ENCODE measurements at regions not wholly inside any gene's neighbourhood (a gene's known extent, or its start where the extent isn't known, plus 50 kb on each side); places are given as distances from the start of the nearest gene placed in this dataset.

DNA sequence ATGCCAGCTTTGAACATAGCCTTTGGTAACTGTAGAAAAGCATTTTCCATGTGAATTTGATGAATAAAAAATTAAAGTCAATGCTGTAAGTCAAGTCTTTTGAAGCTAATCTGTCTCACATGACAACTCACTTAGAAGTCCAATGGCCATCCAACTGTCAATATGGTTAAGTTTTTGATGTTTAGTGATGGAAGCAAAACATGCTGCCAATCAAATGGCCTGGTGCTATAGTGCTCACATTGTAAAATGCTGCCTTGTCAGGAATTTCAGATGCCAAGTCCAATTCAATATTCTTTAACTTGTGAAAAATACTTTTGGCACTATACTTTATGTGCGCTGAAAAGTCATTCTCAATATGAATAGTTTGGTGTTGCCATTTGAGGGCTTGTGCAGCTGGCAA lies 1361.8 kb upstream of the ALCAM start:
- DNase-seq, result no peak
- H3K4me1 ChIP-seq, result no peaks in the 10 kb centered on the region
- H3K4me3 ChIP-seq, result no peak overlapping the region
- TF ChIP-seq, protein P1, sequence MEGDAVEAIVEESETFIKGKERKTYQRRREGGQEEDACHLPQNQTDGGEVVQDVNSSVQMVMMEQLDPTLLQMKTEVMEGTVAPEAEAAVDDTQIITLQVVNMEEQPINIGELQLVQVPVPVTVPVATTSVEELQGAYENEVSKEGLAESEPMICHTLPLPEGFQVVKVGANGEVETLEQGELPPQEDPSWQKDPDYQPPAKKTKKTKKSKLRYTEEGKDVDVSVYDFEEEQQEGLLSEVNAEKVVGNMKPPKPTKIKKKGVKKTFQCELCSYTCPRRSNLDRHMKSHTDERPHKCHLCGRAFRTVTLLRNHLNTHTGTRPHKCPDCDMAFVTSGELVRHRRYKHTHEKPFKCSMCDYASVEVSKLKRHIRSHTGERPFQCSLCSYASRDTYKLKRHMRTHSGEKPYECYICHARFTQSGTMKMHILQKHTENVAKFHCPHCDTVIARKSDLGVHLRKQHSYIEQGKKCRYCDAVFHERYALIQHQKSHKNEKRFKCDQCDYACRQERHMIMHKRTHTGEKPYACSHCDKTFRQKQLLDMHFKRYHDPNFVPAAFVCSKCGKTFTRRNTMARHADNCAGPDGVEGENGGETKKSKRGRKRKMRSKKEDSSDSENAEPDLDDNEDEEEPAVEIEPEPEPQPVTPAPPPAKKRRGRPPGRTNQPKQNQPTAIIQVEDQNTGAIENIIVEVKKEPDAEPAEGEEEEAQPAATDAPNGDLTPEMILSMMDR (IDR thresholded peaks at IDR 0.05), result no peak
- intact Hi-C loops (cut with DNase I), result no loop called here
- no peaks in the 10 kb centered on the region for H3K9me3 ChIP-seq
- no peaks in the 10 kb centered on the region for H3K27me3 ChIP-seq
- H3K27ac ChIP-seq, result no peak overlapping the region
- no peaks in the 10 kb centered on the region for H3K36me3 ChIP-seq
- ATAC-seq, result no peak

DNA sequence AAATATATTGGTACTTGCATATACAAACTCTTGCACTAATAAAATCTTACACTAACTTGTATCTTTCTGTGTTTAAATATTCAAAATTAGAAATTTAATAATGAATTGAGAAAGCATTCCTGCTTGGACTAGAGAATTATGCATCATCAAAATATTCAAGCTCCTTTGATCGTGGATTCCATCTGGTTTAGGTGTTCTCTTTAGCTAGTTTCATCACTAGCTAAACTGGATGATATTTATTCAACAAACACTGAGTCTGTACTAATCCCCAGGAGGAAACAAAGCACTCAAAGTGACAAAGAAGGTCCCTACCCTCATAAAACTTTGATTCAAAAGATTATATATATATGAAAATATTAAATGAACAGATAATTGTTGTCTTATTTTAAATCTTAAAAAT lies 1360.9 kb upstream of the ALCAM start:
- Histone ChIP-seq H3K4me1 (no peaks in the 10 kb centered on the region), H3K36me3 (no peaks in the 10 kb centered on the region), H3K4me3 (no peak overlapping the region), H3K9me3 (no peaks in the 10 kb centered on the region), H3K27me3 (no peaks in the 10 kb centered on the region), H3K27ac (no peak overlapping the region)
- intact Hi-C loops (cut with DNase I), result no loop called here
- ATAC-seq, result no peak
- TF ChIP-seq, protein P1 (IDR thresholded peaks at IDR 0.05), result no peak
- no peak for DNase-seq

DNA sequence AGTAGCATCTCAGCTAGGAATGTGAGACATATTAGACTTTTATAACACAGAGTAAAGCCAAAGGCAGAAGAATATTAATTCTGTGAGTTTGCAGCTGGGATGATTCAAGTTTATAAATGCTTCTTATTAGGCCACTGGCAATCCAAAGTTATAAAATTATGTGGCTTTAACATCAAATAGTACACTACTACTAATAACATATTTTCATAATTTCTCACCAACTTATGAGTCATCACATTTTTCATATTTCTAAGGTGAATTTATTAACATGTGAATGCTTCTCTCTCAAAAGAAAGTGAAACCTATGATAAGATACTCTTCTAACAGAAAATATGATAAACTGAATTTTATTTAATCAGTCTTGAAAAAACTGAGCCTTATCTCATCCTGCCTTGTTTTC lies 1348.2 kb upstream of the ALCAM start:
- DNase-seq, result no peak
- H3K9me3 ChIP-seq, result peaks cover 0 to 30% of the 10 kb centered on the region in 2 donors
- H3K4me3 ChIP-seq, result no peak overlapping the region
- no peak for ATAC-seq
- H3K27me3 ChIP-seq, result no peaks in the 10 kb centered on the region
- no peak overlapping the region for H3K27ac ChIP-seq
- H3K36me3 ChIP-seq, result no peaks in the 10 kb centered on the region
- H3K4me1 ChIP-seq, result no peaks in the 10 kb centered on the region
- intact Hi-C loops (cut with DNase I), result no loop called here
- TF ChIP-seq, protein P1 (IDR thresholded peaks at IDR 0.05), result no peak

DNA sequence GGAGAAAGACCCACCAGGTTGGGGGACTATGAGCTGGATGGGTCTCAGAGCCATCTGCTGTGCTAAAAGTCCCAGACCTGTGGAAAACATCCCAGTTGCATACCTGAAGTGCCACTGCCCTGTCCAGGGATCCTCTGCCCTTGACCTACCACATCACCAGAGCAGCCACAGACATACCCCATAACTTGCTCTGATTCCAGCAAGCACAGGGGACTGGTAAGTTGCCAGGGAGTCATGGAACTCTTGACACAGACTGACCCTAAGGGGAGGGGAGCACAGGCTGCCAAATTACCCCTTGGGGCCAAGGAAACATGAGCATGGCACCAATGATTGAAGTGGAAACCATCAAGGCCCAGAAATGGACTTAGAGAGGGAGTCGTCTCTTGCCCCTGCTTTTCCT lies 1335.1 kb upstream of the ALCAM start:
- no peaks in the 10 kb centered on the region for H3K36me3 ChIP-seq
- TF ChIP-seq, protein P1 (IDR thresholded peaks at IDR 0.05), result no peak
- H3K27ac ChIP-seq, result no peak overlapping the region
- ATAC-seq (no peak), DNase-seq (no peak)
- H3K27me3 ChIP-seq, result no peaks in the 10 kb centered on the region
- peaks cover 0 to 17% of the 10 kb centered on the region in 2 donors for H3K9me3 ChIP-seq
- no peaks in the 10 kb centered on the region for H3K4me1 ChIP-seq
- no peak overlapping the region for H3K4me3 ChIP-seq
- intact Hi-C loops (cut with DNase I), result no loop called here

DNA sequence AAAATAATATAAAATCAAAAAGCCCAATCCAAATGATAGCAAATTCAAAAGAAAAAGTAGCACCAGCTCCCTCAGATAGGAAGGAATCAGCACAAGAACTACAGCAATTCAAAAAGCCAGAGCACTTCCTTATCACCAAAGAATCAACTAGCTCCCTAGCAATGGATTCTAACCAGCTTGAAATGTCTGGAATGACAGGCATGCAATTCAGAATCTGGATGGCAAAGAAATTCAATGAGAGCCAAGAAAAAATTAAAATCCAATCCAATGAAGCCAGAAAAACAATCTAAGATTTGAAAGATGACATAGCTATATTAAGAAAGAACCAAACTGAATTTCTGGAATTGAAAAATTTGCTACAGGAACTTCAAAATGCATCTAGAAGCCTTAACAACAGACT lies 1334.4 kb upstream of the ALCAM start:
- intact Hi-C loops (cut with DNase I), result no loop called here
- ATAC-seq (no peak), DNase-seq (no peak)
- Histone ChIP-seq H3K9me3 (peaks cover 0 to 22% of the 10 kb centered on the region in 2 donors), H3K36me3 (no peaks in the 10 kb centered on the region), H3K27me3 (no peaks in the 10 kb centered on the region), H3K4me1 (no peaks in the 10 kb centered on the region), H3K27ac (no peak overlapping the region), H3K4me3 (no peak overlapping the region)
- TF ChIP-seq, protein P1 (IDR thresholded peaks at IDR 0.05), result no peak

Data from left lung (tissue), 4 donors.